ENCODE measurements at regions not wholly inside any gene's neighbourhood (a gene's known extent, or its start where the extent isn't known, plus 50 kb on each side); places are given as distances from the start of the nearest gene placed in this dataset.
A peak's percentile ranks its signal among the peaks of the same experiment; 100 is the strongest.

DNA sequence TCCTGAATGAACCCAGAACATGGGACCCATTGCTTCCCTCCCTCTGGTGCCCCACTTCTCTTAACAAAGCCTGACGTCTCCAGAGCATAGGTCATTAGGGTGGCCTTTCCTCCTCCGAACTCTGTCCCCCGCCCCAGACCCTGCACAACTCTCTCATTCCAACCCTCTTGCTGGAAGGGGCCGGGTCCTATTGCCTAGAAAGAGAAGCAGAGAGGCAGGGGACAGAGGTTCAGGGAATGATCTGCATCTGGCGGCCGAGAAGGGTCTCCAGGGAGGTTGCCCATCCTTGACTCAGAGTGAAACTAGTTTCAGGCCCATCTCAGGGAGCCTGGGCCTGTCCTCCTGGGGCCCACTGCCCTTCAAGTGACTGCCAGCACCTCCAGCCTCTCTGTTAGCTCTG lies 79.0 kb downstream of the LINGO1 start:
- Histone ChIP-seq H3K9me3 (no peaks in the 10 kb centered on the region), H3K4me3 (no peak overlapping the region), H3K9ac (ENCODE audit: low read depth in 2 of 2, low read length in 2 of 2) (no peak overlapping the region), H3K27me3 (no peaks in the 10 kb centered on the region), H3K4me1 (no peaks in the 10 kb centered on the region), H3K27ac (no peak overlapping the region), H3K36me3 (no peaks in the 10 kb centered on the region)
- TF ChIP-seq, protein P1, sequence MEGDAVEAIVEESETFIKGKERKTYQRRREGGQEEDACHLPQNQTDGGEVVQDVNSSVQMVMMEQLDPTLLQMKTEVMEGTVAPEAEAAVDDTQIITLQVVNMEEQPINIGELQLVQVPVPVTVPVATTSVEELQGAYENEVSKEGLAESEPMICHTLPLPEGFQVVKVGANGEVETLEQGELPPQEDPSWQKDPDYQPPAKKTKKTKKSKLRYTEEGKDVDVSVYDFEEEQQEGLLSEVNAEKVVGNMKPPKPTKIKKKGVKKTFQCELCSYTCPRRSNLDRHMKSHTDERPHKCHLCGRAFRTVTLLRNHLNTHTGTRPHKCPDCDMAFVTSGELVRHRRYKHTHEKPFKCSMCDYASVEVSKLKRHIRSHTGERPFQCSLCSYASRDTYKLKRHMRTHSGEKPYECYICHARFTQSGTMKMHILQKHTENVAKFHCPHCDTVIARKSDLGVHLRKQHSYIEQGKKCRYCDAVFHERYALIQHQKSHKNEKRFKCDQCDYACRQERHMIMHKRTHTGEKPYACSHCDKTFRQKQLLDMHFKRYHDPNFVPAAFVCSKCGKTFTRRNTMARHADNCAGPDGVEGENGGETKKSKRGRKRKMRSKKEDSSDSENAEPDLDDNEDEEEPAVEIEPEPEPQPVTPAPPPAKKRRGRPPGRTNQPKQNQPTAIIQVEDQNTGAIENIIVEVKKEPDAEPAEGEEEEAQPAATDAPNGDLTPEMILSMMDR (IDR thresholded peaks at IDR 0.05): no peak
- no peak for DNase-seq
- intact Hi-C loops (cut with DNase I): no loop called here

DNA sequence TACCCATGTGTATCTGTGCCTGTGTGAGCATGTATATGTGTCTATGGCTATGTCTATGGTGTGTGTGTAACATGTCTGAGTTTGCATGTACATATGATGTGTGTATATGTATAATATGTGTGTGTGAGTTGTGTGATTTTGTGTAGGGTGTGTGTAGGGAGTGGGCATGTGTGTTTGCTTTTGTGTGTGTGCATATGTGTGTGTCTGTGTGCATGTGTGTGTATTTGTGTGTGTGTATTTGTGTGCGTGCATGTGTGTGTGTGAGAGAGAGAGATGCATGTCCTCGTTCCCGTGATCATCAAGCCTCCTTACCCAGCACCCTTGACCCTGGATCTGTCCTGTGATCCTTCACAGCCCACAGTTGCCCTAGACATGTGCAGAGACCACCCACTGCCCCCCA lies 79.5 kb downstream of the LINGO1 start:
- H3K36me3 ChIP-seq: no peaks in the 10 kb centered on the region
- TF ChIP-seq, protein P1 (IDR thresholded peaks at IDR 0.05): no peak
- no peak overlapping the region for H3K4me3 ChIP-seq
- DNase-seq: no peak
- no peaks in the 10 kb centered on the region for H3K27me3 ChIP-seq
- intact Hi-C loops (cut with DNase I): no loop called here
- H3K4me1 ChIP-seq: no peaks in the 10 kb centered on the region
- no peak overlapping the region for H3K9ac ChIP-seq (ENCODE audit: low read depth in 2 of 2, low read length in 2 of 2)
- no peak overlapping the region for H3K27ac ChIP-seq
- no peaks in the 10 kb centered on the region for H3K9me3 ChIP-seq

DNA sequence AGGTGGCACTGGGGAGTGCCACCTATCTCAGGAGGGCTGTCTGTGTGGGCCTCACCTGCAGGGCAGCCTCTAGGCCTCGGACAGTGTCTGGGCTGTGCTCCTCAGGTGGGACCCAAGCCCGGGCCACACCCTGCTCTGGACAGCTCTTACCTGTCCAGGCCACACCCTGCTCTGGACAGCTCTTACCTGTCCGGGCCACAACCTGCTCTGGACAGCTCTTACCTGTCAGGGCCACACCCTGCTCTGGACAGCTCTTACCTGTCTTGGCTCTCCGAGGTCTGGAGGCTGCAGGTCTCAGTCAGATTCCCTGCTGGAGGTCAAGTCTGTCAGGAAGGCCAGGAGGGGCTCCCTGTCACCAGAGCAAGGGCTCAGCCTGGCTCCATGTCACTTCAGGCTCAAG lies 80.6 kb downstream of the LINGO1 start:
- peak; percentile 46 for DNase-seq
- TF ChIP-seq, protein P1 (IDR thresholded peaks at IDR 0.05): no peak
- intact Hi-C loops (cut with DNase I): no loop called here

DNA sequence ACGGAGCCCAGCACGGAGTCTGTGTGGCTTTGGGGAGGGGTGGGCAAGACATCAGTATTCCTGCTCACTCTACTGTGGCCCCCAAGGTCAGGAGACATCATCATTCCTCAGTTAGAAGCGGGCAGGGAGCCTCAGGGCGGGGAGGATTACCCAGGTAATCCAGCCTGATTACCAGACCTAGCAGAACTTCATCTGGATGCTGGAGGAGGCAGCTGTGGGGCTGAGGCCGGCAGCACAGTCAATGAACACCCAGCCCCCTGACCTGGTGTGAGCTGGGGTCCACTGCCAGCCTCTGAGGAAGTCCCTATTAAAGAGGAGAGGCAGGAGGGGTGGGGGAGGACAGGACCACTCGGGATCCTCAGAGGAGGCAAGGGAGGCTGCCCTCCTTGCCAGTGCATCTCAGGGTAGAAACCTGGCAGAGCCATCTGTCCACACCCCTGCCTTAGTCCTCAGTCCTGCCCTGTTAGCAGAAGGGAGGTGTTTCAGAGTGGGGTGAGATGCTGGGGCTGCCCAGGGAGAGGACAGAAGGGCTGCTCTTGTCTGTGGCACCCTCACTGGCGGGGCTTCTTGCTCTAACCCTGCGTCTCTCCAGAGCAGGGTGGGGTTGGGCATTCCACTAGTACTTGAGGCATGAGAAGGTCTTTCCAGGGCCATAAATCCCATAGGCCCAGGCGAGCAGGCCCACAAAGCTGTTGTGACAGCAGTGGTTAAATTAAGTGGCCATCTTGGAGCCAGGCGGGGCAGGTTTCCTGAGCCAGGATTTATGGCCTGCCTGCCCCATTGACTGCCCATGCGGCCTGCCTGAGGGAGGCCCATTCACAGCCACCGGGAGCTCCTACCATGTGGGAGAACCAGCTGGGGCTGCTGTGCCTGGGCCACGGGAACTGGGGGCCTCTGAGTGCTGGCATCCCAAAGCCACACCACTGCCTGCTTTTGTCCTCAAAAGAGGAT lies 82.1 kb downstream of the LINGO1 start:
- DNase-seq: no peak
- Histone ChIP-seq H3K36me3 (no peaks in the 10 kb centered on the region), H3K4me1 (no peaks in the 10 kb centered on the region), H3K4me3 (no peak overlapping the region), H3K27me3 (no peaks in the 10 kb centered on the region), H3K27ac (no peak overlapping the region), H3K9me3 (no peaks in the 10 kb centered on the region), H3K9ac (ENCODE audit: low read depth in 2 of 2, low read length in 2 of 2) (no peak overlapping the region)
- TF ChIP-seq, protein P1 (IDR thresholded peaks at IDR 0.05): no peak
- intact Hi-C loops (cut with DNase I): no loop called here

More for the DNA sequence above, 80.6 kb downstream of the LINGO1 start:
- H3K9me3 ChIP-seq: no peaks in the 10 kb centered on the region
- no peaks in the 10 kb centered on the region for H3K36me3 ChIP-seq
- H3K4me3 ChIP-seq: no peak overlapping the region
- H3K27me3 ChIP-seq: no peaks in the 10 kb centered on the region
- no peak overlapping the region for H3K9ac ChIP-seq (ENCODE audit: low read depth in 2 of 2, low read length in 2 of 2)
- no peak overlapping the region for H3K27ac ChIP-seq
- H3K4me1 ChIP-seq: no peaks in the 10 kb centered on the region

DNA sequence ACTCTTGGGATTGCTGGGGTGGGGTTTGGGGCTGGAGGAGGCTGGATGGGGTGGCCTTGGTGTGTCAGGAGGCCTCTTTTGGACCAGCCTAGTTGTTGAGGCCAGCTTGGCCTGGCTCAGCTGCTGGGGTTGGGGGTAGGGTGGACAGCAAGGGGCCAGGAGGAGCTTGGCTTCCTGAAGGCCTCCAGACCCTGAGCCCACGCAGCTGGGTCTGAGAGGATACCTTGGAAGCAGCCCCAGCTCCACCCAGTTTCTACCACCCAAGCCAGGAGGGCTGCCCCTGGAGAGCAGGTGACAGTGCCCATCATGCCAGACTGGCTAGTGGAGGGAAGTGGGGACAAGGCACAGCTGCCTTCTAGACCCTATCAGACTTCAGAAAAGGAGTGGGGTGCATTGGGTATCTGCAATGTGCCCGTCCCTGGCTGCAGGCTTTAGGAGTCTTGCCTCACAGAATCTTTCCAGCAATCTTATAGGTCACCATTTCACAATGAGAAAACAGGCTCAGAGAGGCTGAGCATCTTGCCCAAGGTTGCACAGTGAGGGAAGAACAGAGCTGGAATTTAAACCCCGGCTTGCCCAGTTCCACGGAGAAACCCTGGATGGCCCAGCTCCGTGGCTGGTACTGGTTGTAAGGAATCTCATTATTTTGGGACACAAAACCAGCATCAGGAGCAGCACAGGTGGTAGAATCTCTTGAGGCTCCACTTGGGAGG lies 83.0 kb downstream of the LINGO1 start:
- no peaks in the 10 kb centered on the region for H3K9me3 ChIP-seq
- intact Hi-C loops (cut with DNase I): no loop called here
- DNase-seq: no peak

More for the DNA sequence above, 83.0 kb downstream of the LINGO1 start:
- Histone ChIP-seq H3K9ac (ENCODE audit: low read depth in 2 of 2, low read length in 2 of 2) (no peak overlapping the region), H3K4me3 (no peak overlapping the region), H3K27ac (no peak overlapping the region), H3K4me1 (no peaks in the 10 kb centered on the region), H3K27me3 (no peaks in the 10 kb centered on the region), H3K36me3 (no peaks in the 10 kb centered on the region)
- TF ChIP-seq, protein P1 (IDR thresholded peaks at IDR 0.05): no peak
